H1 (cell line): ENCODE measurements at regions not wholly inside any gene's neighbourhood (a gene's known extent, or its start where the extent isn't known, plus 50 kb on each side); places are given as distances from the start of the nearest gene placed in this dataset.

ENCODE experiments used
- CTCF ChIA-PET: fragments of 300-600 bp; sonication (Branson Sonifier 250); formaldehyde crosslinking; loops from one replicate; lab custom pipeline; 2021; ENCODE audit not compliant: partially characterized antibody; lab: Charles Lee
- POLR2A ChIA-PET: fragments of 300-600 bp; sonication (Branson Sonifier 250); formaldehyde crosslinking; loops from one replicate; lab custom pipeline; 2021; ENCODE audit warnings: inconsistent platforms; ENCODE audit not compliant: partially characterized antibody; lab: Charles Lee
- DNase-seq, 2 experiments: peaks; one replicate each; pipeline versions ENCODE4 v3.0.0 to v3.0.0-alpha.2; 2010 to 2022; ENCODE audit warnings: low spot score in 2 of 2, low read depth in 1 of 2, mixed read lengths in 1 of 2
- FAIRE-seq: peaks from 2 replicates; lab custom pipeline; 2011; peaks lifted over from hg19 to GRCh38; lab: Jason Lieb, UNC
- H2AFZ ChIP-seq: 2 replicates; pipeline ENCODE4 v1.8.1; 2012; ENCODE audit warnings: low read length, inconsistent platforms
- H2AK5ac ChIP-seq: 2 replicates; pipeline ENCODE4 v1.6.1; 2013; ENCODE audit warnings: low read depth, low read length
- H2BK120ac ChIP-seq: replicated peaks from 2 replicates; pipeline ENCODE3; 2013; ENCODE audit warnings: low read depth, low read length, inconsistent platforms
- H2BK12ac ChIP-seq: 2 replicates; pipeline ENCODE4 v1.6.1; 2013; ENCODE audit warnings: low read depth, low read length
- H2BK15ac ChIP-seq: 2 replicates; pipeline ENCODE4 v1.6.1; 2013; ENCODE audit warnings: low read length
- H2BK20ac ChIP-seq: 2 replicates; pipeline ENCODE4 v1.6.1; 2013; ENCODE audit warnings: low read length
- H2BK5ac ChIP-seq: 2 replicates; pipeline ENCODE4 v1.6.1; 2013; ENCODE audit warnings: low read depth, low read length
- H3K14ac ChIP-seq: 2 replicates; pipeline ENCODE4 v1.6.1; 2013; ENCODE audit warnings: inconsistent platforms; ENCODE audit not compliant: insufficient read length
- H3K18ac ChIP-seq: 2 replicates; pipeline ENCODE4 v1.6.1; 2013; ENCODE audit warnings: low read length; ENCODE audit errors: extremely low read depth
- H3K23ac ChIP-seq: 2 replicates; pipeline ENCODE4 v1.6.1; 2013; ENCODE audit warnings: inconsistent platforms; ENCODE audit not compliant: insufficient read length
- H3K23me2 ChIP-seq: 2 replicates; pipeline ENCODE4 v1.6.1; 2013; ENCODE audit warnings: low read depth, low read length
- H3K27ac ChIP-seq: 2 replicates; pipeline ENCODE4 v1.6.1; 2011; ENCODE audit warnings: low read depth, low read length, inconsistent platforms
- H3K27me3 ChIP-seq, 4 experiments: replicated peaks in 1 of 4; 1 replicate in 1 of 4; 2 replicates in 3 of 4; pipeline versions ENCODE4 v1.6.1 to v1.8.1; 2011 to 2013; ENCODE audit warnings: low read length in 3 of 4, mild to moderate bottlenecking in 3 of 4, inconsistent platforms in 2 of 4, mixed read lengths in 2 of 4, moderate library complexity in 1 of 4; ENCODE audit not compliant: control insufficient read depth in 3 of 4, insufficient read depth in 3 of 4; ENCODE audit errors: extremely low read depth in 1 of 4
- H3K36me3 ChIP-seq, 4 experiments: 2 replicates each; pipeline versions ENCODE4 v1.6.1 to v1.8.1; 2011 to 2013; ENCODE audit warnings: mild to moderate bottlenecking in 4 of 4, low read length in 3 of 4, moderate library complexity in 2 of 4, control low read depth in 1 of 4, inconsistent platforms in 1 of 4; ENCODE audit not compliant: insufficient read depth in 4 of 4, control insufficient read depth in 2 of 4
- H3K4ac ChIP-seq: replicated peaks from 2 replicates; pipeline ENCODE3; 2013; ENCODE audit warnings: low read length, low read depth, mixed read lengths, inconsistent platforms; ENCODE audit not compliant: insufficient read length
- H3K4me1 ChIP-seq, 4 experiments: replicated peaks in 1 of 4; 1 replicate in 1 of 4; 2 replicates in 3 of 4; pipeline versions ENCODE4 v1.6.1 to v1.8.1; 2011 to 2013; ENCODE audit warnings: low read length in 3 of 4, inconsistent platforms in 2 of 4, mixed read lengths in 1 of 4; ENCODE audit not compliant: insufficient read depth in 4 of 4, control insufficient read depth in 3 of 4
- H3K4me2 ChIP-seq, 2 experiments: 2 replicates each; pipeline versions ENCODE4 v1.6.1 to v1.8.1; 2011 to 2013; ENCODE audit warnings: low read depth in 2 of 2, low read length in 2 of 2, control low read depth in 1 of 2, inconsistent platforms in 1 of 2, mild to moderate bottlenecking in 1 of 2; ENCODE audit not compliant: insufficient read depth in 1 of 2
- H3K4me3 ChIP-seq, 4 experiments: fragments of 200-600, 300-600 bp in 1 of 4; sonication (generic), shearing (Covaris generic), sonication (Bioruptor Twin) in 1 of 4; 2 replicates each; pipeline versions ENCODE4 v1.5.1 to v1.8.1; 2011 to 2016; ENCODE audit warnings: low read length in 4 of 4, low read depth in 3 of 4, control low read depth in 2 of 4, inconsistent platforms in 2 of 4, mild to moderate bottlenecking in 2 of 4, mixed read lengths in 1 of 4, moderate library complexity in 1 of 4; ENCODE audit not compliant: insufficient read depth in 2 of 4; ENCODE audit errors: extremely low read depth in 1 of 4
- H3K56ac ChIP-seq: replicated peaks from 2 replicates; pipeline ENCODE3; 2013; ENCODE audit warnings: low read depth, mild to moderate bottlenecking, mixed read lengths, low read length, inconsistent platforms; ENCODE audit not compliant: insufficient read length
- H3K79me1 ChIP-seq: 2 replicates; pipeline ENCODE4 v1.6.1; 2013; ENCODE audit warnings: low read depth, low read length, control low read depth
- H3K79me2 ChIP-seq, 2 experiments: 2 replicates each; pipeline versions ENCODE4 v1.6.1 to v1.8.1; 2012 to 2013; ENCODE audit warnings: low read length in 2 of 2, mild to moderate bottlenecking in 2 of 2, inconsistent platforms in 1 of 2; ENCODE audit not compliant: insufficient read depth in 2 of 2, control insufficient read depth in 1 of 2
- H3K9ac ChIP-seq, 4 experiments: replicated peaks in 1 of 4; 1 replicate in 1 of 4; 2 replicates in 3 of 4; pipeline versions ENCODE4 v1.6.1 to v1.8.1; 2011 to 2013; ENCODE audit warnings: low read depth in 3 of 4, low read length in 3 of 4, control low read depth in 2 of 4, mild to moderate bottlenecking in 2 of 4, moderate library complexity in 2 of 4, inconsistent platforms in 1 of 4; ENCODE audit errors: extremely low read depth in 1 of 4
- H3K9me3 ChIP-seq, 2 experiments: 2 replicates each; pipeline versions ENCODE4 v1.6.1 to v1.8.1; 2012 to 2013; ENCODE audit warnings: mild to moderate bottlenecking in 2 of 2, moderate library complexity in 2 of 2, control low read depth in 1 of 2, inconsistent platforms in 1 of 2, low read depth in 1 of 2, low read length in 1 of 2, mixed read lengths in 1 of 2; ENCODE audit not compliant: insufficient read depth in 2 of 2
- H4K20me1 ChIP-seq, 2 experiments: replicated peaks in 1 of 2; 2 replicates each; pipeline versions ENCODE3 to v1.8.1; 2011 to 2013; ENCODE audit warnings: inconsistent platforms in 2 of 2, low read length in 2 of 2, mild to moderate bottlenecking in 1 of 2; ENCODE audit not compliant: insufficient read depth in 2 of 2, control insufficient read depth in 1 of 2
- H4K5ac ChIP-seq: 2 replicates; pipeline ENCODE4 v1.6.1; 2013; ENCODE audit warnings: low read length, low read depth, mixed read lengths, inconsistent platforms; ENCODE audit not compliant: insufficient read length
- H4K8ac ChIP-seq: 2 replicates; pipeline ENCODE4 v1.8.0; 2013; ENCODE audit warnings: mild to moderate bottlenecking, moderate library complexity, low read length, inconsistent platforms; ENCODE audit not compliant: insufficient read depth; ENCODE audit errors: extremely low read depth
- H4K91ac ChIP-seq: replicated peaks from 2 replicates; pipeline ENCODE3; 2013; ENCODE audit warnings: low read length, mixed read lengths, inconsistent platforms; ENCODE audit not compliant: insufficient read length
- ATF2 ChIP-seq: IDR thresholded peaks from 2 replicates; pipeline ENCODE4 v1.6.1; 2012; ENCODE audit warnings: low read length, inconsistent platforms
- CHD1 ChIP-seq: IDR thresholded peaks from 2 replicates; pipeline ENCODE4 v1.6.1; 2012; ENCODE audit warnings: low read depth, low read length, improper control_type of control experiment
- EGR1 ChIP-seq: IDR thresholded peaks from 2 replicates; pipeline ENCODE4 v1.6.1; 2011; ENCODE audit warnings: low read depth, low read length, borderline replicate concordance
- EP300 ChIP-seq, 2 experiments: IDR thresholded peaks; 1 replicate in 1 of 2; 2 replicates in 1 of 2; pipeline ENCODE4 v1.6.1; 2011 to 2012; ENCODE audit warnings: low read depth in 2 of 2, low read length in 2 of 2, mild to moderate bottlenecking in 2 of 2, borderline replicate concordance in 1 of 2, inconsistent platforms in 1 of 2, moderate library complexity in 1 of 2
- FOSL1 ChIP-seq: IDR thresholded peaks from 2 replicates; pipeline ENCODE4 v1.6.1; 2011; ENCODE audit warnings: mild to moderate bottlenecking, low read depth, low read length, moderate library complexity; ENCODE audit not compliant: insufficient read depth
- RNF2 ChIP-seq: fragments of 200-900, 300-1000 bp; sonication (generic); IDR thresholded peaks from 2 replicates; pipeline ENCODE4 v1.7.1; 2016; ENCODE audit warnings: borderline replicate concordance, low read depth, mild to moderate bottlenecking, antibody characterized with exemption, low read length; ENCODE audit not compliant: poor library complexity, severe bottlenecking; ENCODE audit errors: missing control alignments
- SUZ12 ChIP-seq: fragments of 200-600 bp; sonication (generic); IDR thresholded peaks from 2 replicates; pipeline ENCODE4 v1.6.1; 2012; ENCODE audit warnings: mild to moderate bottlenecking, inconsistent platforms, low read length, moderate library complexity, mixed read lengths
- TAF1 ChIP-seq: IDR thresholded peaks from 2 replicates; pipeline ENCODE4 v1.6.1; 2011; ENCODE audit warnings: mild to moderate bottlenecking, low read depth, low read length

- no peak overlapping the region for H3K23ac ChIP-seq
- no peak overlapping the region for H4K5ac ChIP-seq
- no peaks in the 10 kb centered on the region for H3K9me3 ChIP-seq
- no peak overlapping the region for H2BK12ac ChIP-seq
- H3K36me3 ChIP-seq = no peaks in the 10 kb centered on the region
- no peaks in the 10 kb centered on the region for H3K79me2 ChIP-seq
- H2AK5ac ChIP-seq = no peak overlapping the region
- H3K27ac ChIP-seq = no peak overlapping the region
- H3K27me3 ChIP-seq = no peaks in the 10 kb centered on the region
- H3K4me1 ChIP-seq = no peaks in the 10 kb centered on the region
- H3K9ac ChIP-seq = no peak overlapping the region
- FAIRE-seq (no peak), DNase-seq (no peak)
- H3K4me2 ChIP-seq = no peak overlapping the region
- no peak overlapping the region for H4K91ac ChIP-seq
- no peaks in the 10 kb centered on the region for H3K79me1 ChIP-seq
- no peak for TF ChIP-seq RNF2
- TF ChIP-seq FOSL1 = no peak
- no peak for TF ChIP-seq SUZ12
- no peak for TF ChIP-seq EGR1
- TF ChIP-seq TAF1 = no peak
- TF ChIP-seq CHD1 = no peak
- TF ChIP-seq EP300 (IDR thresholded peaks at IDR 0.05; ENCODE audit: borderline replicate concordance in 1 of 2, low read depth in 2 of 2, low read length in 2 of 2) = no peak
- no peak for TF ChIP-seq ATF2
- H2BK15ac ChIP-seq = no peak overlapping the region
- no peak overlapping the region for H2BK5ac ChIP-seq
- no peaks in the 10 kb centered on the region for H3K23me2 ChIP-seq
- H3K14ac ChIP-seq = no peak overlapping the region
- H2AFZ ChIP-seq = no peak overlapping the region
- H2BK120ac ChIP-seq = no peak overlapping the region
- H4K20me1 ChIP-seq = no peaks in the 10 kb centered on the region
- no peak overlapping the region for H3K18ac ChIP-seq
- CTCF ChIA-PET = no interaction called here
- POLR2A ChIA-PET = no interaction called here
- H2BK20ac ChIP-seq = no peak overlapping the region
- no peak overlapping the region for H4K8ac ChIP-seq
- H3K56ac ChIP-seq = no peak overlapping the region
- no peak overlapping the region for H3K4ac ChIP-seq
- H3K4me3 ChIP-seq = no peak overlapping the region
These were observed 512.6 kb downstream of the PLOD2 start for GRCh38 chr3:145648396-145648795.
